Esophagus squamous epithelium (tissue), 4 donors: ENCODE measurements at regions not wholly inside any gene's neighbourhood (a gene's known extent, or its start where the extent isn't known, plus 50 kb on each side); places are given as distances from the start of the nearest gene placed in this dataset.

Experiments
- POLR2A ChIP-seq, 4 donors: fragments of 450-650 bp; IDR thresholded peaks; one replicate each; pipeline ENCODE4 v1.6.1; 2017; ENCODE audit warnings: antibody characterized with exemption in 4 of 4, mild to moderate bottlenecking in 4 of 4, moderate library complexity in 3 of 4
- TF ChIP-seq, protein P1 (sequence below), 6 experiments: fragments of 450-650 bp in 4 of 6; fragments of 200-600 bp in 2 of 6; sonication (generic) in 2 of 6; IDR thresholded peaks; one replicate each; pipeline ENCODE4 v1.5.1; 2016 to 2019; ENCODE audit warnings: antibody characterized with exemption in 6 of 6, mild to moderate bottlenecking in 4 of 6, moderate library complexity in 4 of 6

DNA sequence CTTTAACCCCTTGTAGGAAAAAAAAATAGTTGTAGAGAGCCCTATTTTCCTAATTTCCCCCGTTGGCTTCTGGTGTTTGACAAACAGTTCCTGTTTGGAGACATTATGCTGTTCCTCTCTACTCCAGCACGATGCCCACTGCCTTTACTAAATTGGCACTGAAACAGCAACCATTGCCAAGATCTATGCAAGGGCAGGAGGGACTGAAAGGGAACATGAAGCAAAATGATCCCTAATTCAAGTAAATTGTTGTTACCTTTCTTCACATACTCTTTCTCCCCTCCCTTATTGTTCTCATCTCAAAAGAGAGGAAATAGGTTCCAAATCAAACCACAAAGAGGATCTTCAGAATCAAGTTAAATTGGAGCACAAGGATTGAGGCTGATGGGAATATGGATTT is 764.1 kb upstream of the MMS22L start:
- TF ChIP-seq, protein P1, sequence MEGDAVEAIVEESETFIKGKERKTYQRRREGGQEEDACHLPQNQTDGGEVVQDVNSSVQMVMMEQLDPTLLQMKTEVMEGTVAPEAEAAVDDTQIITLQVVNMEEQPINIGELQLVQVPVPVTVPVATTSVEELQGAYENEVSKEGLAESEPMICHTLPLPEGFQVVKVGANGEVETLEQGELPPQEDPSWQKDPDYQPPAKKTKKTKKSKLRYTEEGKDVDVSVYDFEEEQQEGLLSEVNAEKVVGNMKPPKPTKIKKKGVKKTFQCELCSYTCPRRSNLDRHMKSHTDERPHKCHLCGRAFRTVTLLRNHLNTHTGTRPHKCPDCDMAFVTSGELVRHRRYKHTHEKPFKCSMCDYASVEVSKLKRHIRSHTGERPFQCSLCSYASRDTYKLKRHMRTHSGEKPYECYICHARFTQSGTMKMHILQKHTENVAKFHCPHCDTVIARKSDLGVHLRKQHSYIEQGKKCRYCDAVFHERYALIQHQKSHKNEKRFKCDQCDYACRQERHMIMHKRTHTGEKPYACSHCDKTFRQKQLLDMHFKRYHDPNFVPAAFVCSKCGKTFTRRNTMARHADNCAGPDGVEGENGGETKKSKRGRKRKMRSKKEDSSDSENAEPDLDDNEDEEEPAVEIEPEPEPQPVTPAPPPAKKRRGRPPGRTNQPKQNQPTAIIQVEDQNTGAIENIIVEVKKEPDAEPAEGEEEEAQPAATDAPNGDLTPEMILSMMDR (IDR thresholded peaks at IDR 0.05), result no peak
- TF ChIP-seq POLR2A (IDR thresholded peaks at IDR 0.05), result no peak
